ENCODE measurements at regions not wholly inside any gene's neighbourhood (a gene's known extent, or its start where the extent isn't known, plus 50 kb on each side); places are given as distances from the start of the nearest gene placed in this dataset.
"Not testable (repeated sequence)": the region's sequence is repeated elsewhere in the genome, so short reads cannot be mapped to it uniquely, and the experiment has no call there.

DNA sequence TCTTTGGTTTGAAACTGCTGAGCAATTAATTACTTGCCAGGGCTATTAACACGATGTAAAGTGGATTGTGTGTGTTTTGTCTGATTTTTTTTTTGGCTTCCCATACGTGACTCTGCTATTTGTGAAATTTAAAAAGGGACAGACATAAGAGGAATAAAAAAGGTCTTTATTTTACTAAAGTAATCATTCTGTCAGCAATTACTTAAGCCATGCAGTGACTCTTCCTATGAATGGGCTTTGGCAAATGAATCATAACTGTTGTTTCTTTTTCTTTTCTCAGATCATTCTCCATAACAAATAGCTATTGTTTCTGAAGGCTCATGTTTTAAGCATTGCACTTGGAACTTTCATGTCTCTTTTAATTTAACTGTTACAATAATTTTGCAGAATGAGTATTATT lies 461.3 kb upstream of the RORB start:
- DNase-seq = no peak

GRCh38 chr9:74036549-74037231 lies 460.4 kb upstream of the RORB start:
- peak; percentile 3 for DNase-seq

DNA sequence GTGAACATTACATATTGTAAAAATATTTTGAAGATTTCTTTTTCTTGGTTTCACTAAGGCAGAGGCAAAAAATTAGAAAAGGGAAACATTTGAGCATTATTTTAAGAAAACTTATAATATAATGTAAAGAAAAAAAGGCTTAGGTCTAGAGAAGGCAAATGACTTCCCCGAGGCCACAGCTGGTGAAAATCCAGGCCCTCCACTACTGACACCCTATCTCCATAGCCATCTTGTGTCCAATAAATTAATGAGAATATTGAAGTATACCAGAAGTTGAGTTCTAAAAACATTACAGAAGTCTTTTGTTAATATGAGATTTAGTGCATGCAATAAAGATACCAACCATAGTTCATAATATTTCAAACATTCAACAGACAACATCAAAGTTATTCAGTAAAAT lies 459.9 kb upstream of the RORB start:
- DNase-seq = no peak

- DNase-seq = no peak
Observed at GRCh38 chr9:74041588-74041987, 455.5 kb upstream of the RORB start.

DNA sequence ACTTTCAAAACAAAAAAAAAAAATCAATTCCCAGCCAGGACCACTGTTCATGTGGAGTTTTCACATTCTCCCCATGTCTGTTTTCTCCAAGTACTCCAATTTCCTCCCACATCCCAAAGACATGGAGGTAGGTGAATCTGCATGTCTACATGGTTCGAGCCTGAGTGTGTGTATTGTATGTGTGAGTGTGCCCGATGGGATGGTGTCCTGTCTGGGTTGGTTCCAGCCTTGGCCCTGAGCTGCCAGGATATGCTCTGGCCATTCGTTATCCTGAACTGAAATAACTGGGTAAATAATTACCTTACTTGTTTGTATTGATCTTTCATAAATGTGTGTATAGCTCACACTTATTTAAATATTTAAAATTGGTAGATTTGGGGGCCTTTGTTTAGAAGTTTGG lies 452.3 kb upstream of the RORB start:
- no peak for DNase-seq

DNA sequence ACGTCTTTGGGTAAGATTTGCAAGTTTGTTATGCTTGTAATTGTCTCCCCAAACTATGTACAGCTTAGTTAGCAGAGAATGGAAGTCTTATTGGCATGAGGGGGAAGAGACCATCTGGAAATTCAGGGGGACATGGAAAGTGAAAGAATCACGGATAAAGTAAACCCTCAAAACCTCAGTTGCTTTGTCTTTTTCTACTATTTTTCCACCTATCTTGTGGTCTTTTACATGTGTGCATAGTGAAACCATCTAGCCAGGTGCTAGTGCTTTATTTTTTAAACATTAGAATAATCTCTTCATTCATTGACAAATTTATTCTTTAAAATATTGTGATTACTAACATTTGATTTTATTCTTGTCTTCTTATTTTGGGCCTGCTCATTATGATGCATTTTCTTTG lies 441.1 kb upstream of the RORB start:
- no peak for DNase-seq

GRCh38 chr9:74057051-74057450 lies 440.1 kb upstream of the RORB start:
- DNase-seq = peak; percentile 0

DNA sequence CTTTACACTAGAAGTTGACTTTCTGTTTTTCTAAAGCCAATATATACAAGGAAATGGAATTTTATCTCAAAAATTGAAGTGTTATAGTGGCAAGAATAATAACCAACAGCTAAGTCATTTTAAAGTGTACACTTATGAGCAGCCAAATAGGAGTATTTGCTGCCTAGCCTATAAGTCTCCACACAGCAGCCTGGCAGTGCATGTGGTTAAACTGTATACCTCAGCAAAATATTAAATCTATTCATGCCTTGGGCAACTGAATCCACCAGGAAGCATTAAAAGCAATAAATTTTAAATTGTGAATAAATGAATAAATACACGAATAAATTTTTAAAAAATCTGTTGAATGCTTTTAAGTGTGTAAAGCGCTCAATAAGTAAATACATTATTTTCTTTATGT lies 432.4 kb upstream of the RORB start:
- no peak for DNase-seq

- no peak for DNase-seq
Observed at GRCh38 chr9:74066128-74066527, 431.0 kb upstream of the RORB start.

GRCh38 chr9:74066605-74067004 lies 430.5 kb upstream of the RORB start:
- no peak for DNase-seq

GRCh38 chr9:74071502-74071901 lies 425.6 kb upstream of the RORB start:
- no peak for DNase-seq

- no peak for DNase-seq
Observed at GRCh38 chr9:74073897-74074296, 423.2 kb upstream of the RORB start.

- no peak for DNase-seq
Observed at GRCh38 chr9:74078647-74079046, 418.5 kb upstream of the RORB start.

GRCh38 chr9:74080652-74081051 lies 416.5 kb upstream of the RORB start:
- DNase-seq = not testable (repeated sequence)

DNA sequence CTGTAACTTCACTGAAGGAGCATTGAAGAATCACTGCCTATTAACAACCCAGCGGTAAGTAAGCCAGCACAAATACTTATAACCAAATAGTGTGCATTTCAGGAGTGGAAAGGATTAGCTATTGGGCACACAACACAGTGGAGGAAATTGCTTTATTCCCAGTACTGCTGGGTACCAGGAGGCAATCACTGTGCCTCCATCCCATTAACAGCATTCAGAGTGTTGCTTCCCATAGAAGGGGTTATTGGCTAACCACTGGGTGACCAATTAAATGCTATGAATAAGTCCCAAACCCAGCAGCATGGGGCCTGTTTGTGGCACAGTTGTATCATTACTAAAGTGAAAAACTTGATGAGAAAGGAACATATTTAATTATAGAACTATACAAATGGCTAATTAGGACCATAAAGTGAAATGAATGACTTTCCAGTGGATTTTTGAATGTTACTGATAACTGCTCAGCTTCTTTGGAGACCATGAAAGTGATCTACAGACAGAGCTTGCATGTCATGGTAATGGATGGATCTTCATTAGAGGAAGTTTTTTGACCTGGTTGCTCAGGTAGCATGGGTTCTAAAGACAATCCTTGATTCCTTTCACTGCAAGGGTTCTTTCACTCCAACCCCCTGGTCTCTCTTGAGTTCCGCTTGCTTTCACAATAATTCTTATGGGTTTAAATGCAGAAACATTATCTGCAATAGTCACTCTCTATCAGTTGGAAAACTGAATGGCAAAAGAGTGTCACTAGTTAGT lies 413.3 kb upstream of the RORB start:
- DNase-seq = no peak

DNA sequence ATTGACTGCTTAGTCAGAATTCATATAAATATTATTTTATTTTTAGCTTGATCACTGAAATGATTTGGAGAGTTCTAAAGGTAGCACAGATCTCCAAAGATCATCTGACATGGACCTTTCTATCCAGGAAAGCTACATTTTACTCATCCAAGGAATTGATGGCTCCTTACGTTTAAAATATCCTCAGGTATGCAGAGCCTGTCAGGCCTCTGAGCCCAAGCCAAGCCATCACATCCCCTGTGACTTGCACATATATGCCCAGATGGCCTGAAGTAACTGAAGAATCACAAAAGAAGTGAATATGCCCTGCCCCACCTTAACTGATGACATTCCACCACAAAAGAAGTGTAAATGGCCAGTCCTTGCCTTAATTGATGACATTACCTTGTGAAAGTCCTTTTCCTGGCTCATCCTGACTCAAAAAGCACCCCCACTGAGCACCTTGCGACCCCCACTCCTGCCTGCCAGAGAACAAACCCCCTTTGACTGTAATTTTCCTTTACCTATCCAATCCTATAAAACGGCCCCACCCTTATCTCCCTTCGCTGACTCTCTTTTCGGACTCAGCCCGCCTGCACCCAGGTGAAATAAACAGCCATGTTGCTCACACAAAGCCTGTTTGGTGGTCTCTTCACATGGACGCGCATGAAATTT lies 411.6 kb upstream of the RORB start:
- not testable (repeated sequence) for DNase-seq

DNA sequence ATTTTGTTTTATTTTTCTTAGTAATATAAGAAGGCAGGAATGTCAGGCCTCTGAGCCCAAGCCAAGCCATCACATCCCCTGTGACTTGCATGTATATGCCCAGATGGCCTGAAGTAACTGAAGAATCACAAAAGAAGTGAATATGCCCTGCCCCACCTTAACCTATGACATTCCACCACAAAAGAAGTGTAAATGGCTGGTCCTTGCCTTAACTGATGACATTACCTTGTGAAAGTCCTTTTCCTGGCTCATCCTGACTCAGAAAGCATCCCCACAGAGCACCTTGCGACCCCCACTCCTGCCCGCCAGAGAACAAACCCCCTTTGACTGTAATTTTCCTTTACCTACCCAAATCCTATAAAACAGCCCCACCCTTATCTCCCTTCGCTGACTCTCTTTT lies 406.2 kb upstream of the RORB start:
- not testable (repeated sequence) for DNase-seq

DNA sequence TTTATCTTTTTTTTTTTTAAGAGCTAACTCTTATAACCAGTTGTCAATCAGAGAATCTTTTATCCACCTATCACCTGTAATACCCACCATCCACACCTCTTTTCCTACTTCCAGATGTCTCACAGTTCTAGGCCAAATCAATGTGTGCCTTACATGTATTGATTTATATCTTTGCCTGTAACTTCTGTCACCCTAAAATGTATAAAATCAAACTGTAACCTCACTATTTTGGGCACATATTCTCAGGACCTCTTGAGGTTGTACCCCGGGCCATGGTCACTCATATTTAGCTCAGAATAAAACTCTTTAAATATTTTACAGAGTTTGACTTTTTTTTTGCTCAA lies 404.7 kb upstream of the RORB start:
- no peak for DNase-seq

GRCh38 chr9:74094037-74094436 lies 403.1 kb upstream of the RORB start:
- DNase-seq = not testable (repeated sequence)

- no peak for DNase-seq
Observed at GRCh38 chr9:74094766-74095165, 402.4 kb upstream of the RORB start.

DNA sequence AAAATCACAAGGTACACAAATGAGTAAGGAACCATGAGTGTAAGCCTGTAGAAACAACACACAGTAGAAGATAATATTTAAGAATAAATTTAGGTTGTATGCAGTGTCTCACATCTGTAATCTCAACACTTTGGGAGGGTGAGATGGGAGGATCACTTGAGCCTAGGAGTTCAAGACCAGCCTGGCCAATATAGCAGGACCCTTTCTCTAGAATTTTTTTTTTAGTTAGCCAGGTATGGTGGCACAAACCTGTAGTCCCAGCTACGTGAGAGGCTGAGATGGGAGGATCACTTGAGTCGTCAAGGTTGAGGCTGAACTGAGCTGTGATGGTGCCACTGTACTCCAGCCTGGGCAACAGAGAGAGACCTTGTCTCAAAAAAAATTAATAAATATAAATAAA lies 401.2 kb upstream of the RORB start:
- DNase-seq = no peak

GRCh38 chr9:74096420-74096819 lies 400.7 kb upstream of the RORB start:
- no peak for DNase-seq

DNA sequence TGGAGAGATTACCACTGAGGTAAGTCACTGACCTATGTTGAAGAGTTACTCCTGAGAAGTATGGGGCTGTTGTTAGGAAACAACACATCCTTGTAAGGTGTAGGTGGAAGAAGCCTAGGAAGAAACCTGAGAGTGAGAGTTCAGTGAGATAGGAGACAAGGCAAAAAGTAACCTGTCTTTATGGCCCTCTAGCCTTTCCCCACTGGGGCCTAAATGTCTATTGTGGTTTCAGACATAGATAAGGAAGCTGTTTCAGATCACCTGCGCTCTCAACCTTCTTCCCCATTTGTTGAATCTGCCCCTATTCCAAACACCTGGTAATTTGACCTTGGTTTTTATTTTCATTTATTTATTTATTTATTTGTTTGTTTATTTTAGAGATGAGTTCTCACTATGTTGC lies 397.1 kb upstream of the RORB start:
- DNase-seq = no peak

DNA sequence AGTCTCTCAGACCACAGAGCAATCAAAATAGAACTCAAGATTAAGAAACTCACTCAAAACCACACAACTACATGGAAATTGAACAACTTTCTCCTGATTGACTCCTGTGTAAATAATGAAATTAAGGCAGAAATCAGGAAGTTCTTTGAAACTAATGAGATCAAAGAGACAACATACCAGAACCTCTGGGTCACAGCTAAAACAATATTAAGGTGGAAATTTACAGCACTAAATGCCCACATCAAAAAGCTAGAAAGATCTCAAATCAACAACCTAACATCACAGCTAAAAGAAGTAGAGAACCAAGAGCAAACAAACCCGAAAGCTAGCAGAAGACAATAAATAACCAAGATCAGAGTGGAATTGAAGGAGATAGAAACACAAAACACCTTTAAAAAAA lies 395.0 kb upstream of the RORB start:
- DNase-seq = not testable (repeated sequence)
